ENCODE measurements at regions not wholly inside any gene's neighbourhood (a gene's known extent, or its start where the extent isn't known, plus 50 kb on each side); places are given as distances from the start of the nearest gene placed in this dataset.

GRCh38 chr5:174159327-174160114 lies 114.0 kb downstream of the NSG2 start:
- H4K8ac ChIP-seq (ENCODE audit: low read depth, low read length), result no peak overlapping the region
- no peak overlapping the region for H2BK5ac ChIP-seq (ENCODE audit: low read length)
- H3K4me2 ChIP-seq (ENCODE audit: low read length), result no peak overlapping the region
- H3K27ac ChIP-seq (ENCODE audit: low read depth, low read length), result no peak overlapping the region
- no peak overlapping the region for H2BK120ac ChIP-seq (ENCODE audit: low read depth, low read length)
- H3K4ac ChIP-seq (ENCODE audit: low read depth, low read length), result no peak overlapping the region
- no peaks in the 10 kb centered on the region for H3K79me1 ChIP-seq (ENCODE audit: low read length)
- no peak overlapping the region for H4K5ac ChIP-seq (ENCODE audit: low read length)
- peak; percentile 88 for DNase-seq
- no peak overlapping the region for H2AK5ac ChIP-seq (ENCODE audit: low read length)
- H3K27me3 ChIP-seq (ENCODE audit: insufficient read depth, low read length, poor library complexity), result no peaks in the 10 kb centered on the region
- no peak overlapping the region for H3K18ac ChIP-seq (ENCODE audit: low read length)
- H3K9ac ChIP-seq (ENCODE audit: low read length), result no peak overlapping the region
- H3K56ac ChIP-seq (ENCODE audit: low read length), result no peak overlapping the region
- H3K4me3 ChIP-seq (ENCODE audit: low read length), result no peak overlapping the region
- no peaks in the 10 kb centered on the region for H3K79me2 ChIP-seq (ENCODE audit: control insufficient read depth, insufficient read depth, low read length)
- H3K36me3 ChIP-seq (ENCODE audit: control insufficient read depth, insufficient read depth, low read length), result no peaks in the 10 kb centered on the region
- no peaks in the 10 kb centered on the region for H3K4me1 ChIP-seq (ENCODE audit: control insufficient read depth, low read depth, low read length)
- WGBS (ENCODE audit: extremely low coverage, insufficient coverage, low lambda C conversion rate), result no CpG with 5 or more reads among the region's 9 CpGs
- no peak overlapping the region for H2BK15ac ChIP-seq (replicated peaks; ENCODE audit: low read depth)
- H3K23ac ChIP-seq (ENCODE audit: low read length), result no peak overlapping the region

GRCh38 chr5:174165406-174165805 lies 119.9 kb downstream of the NSG2 start:
- Histone ChIP-seq H3K4me3 (ENCODE audit: low read length) (no peak overlapping the region), H2BK15ac (replicated peaks; ENCODE audit: low read depth) (no peak overlapping the region), H3K9ac (ENCODE audit: low read length) (no peak overlapping the region), H3K18ac (ENCODE audit: low read length) (no peak overlapping the region), H3K27ac (ENCODE audit: low read depth, low read length) (no peak overlapping the region), H4K8ac (ENCODE audit: low read depth, low read length) (no peak overlapping the region), H3K56ac (ENCODE audit: low read length) (no peak overlapping the region), H4K5ac (ENCODE audit: low read length) (no peak overlapping the region), H3K4me1 (ENCODE audit: control insufficient read depth, low read depth, low read length) (no peaks in the 10 kb centered on the region), H3K79me1 (ENCODE audit: low read length) (no peaks in the 10 kb centered on the region), H3K36me3 (ENCODE audit: control insufficient read depth, insufficient read depth, low read length) (no peaks in the 10 kb centered on the region), H3K23ac (ENCODE audit: low read length) (no peak overlapping the region), H2BK5ac (ENCODE audit: low read length) (no peak overlapping the region), H3K4me2 (ENCODE audit: low read length) (no peak overlapping the region), H3K4ac (ENCODE audit: low read depth, low read length) (no peak overlapping the region), H2BK120ac (ENCODE audit: low read depth, low read length) (no peak overlapping the region), H3K27me3 (ENCODE audit: insufficient read depth, low read length, poor library complexity) (no peaks in the 10 kb centered on the region), H3K79me2 (ENCODE audit: control insufficient read depth, insufficient read depth, low read length) (no peaks in the 10 kb centered on the region), H2AK5ac (ENCODE audit: low read length) (no peak overlapping the region)
- WGBS (ENCODE audit: extremely low coverage, insufficient coverage, low lambda C conversion rate), result no CpG with 5 or more reads among the region's 9 CpGs
- no peak for DNase-seq

GRCh38 chr5:174166231-174167079 lies 120.9 kb downstream of the NSG2 start:
- Histone ChIP-seq H2BK15ac (replicated peaks; ENCODE audit: low read depth) (no peak overlapping the region), H3K27me3 (ENCODE audit: insufficient read depth, low read length, poor library complexity) (no peaks in the 10 kb centered on the region), H2AK5ac (ENCODE audit: low read length) (no peak overlapping the region), H3K23ac (ENCODE audit: low read length) (no peak overlapping the region), H4K5ac (ENCODE audit: low read length) (no peak overlapping the region), H3K9ac (ENCODE audit: low read length) (no peak overlapping the region), H3K79me1 (ENCODE audit: low read length) (no peaks in the 10 kb centered on the region), H3K79me2 (ENCODE audit: control insufficient read depth, insufficient read depth, low read length) (no peaks in the 10 kb centered on the region), H4K8ac (ENCODE audit: low read depth, low read length) (no peak overlapping the region), H3K27ac (ENCODE audit: low read depth, low read length) (no peak overlapping the region), H3K18ac (ENCODE audit: low read length) (no peak overlapping the region), H3K4me3 (ENCODE audit: low read length) (no peak overlapping the region), H3K4me2 (ENCODE audit: low read length) (no peak overlapping the region), H2BK120ac (ENCODE audit: low read depth, low read length) (no peak overlapping the region), H2BK5ac (ENCODE audit: low read length) (no peak overlapping the region), H3K36me3 (ENCODE audit: control insufficient read depth, insufficient read depth, low read length) (no peaks in the 10 kb centered on the region), H3K4ac (ENCODE audit: low read depth, low read length) (no peak overlapping the region), H3K4me1 (ENCODE audit: control insufficient read depth, low read depth, low read length) (no peaks in the 10 kb centered on the region), H3K56ac (ENCODE audit: low read length) (no peak overlapping the region)
- no CpG with 5 or more reads among the region's 10 CpGs for WGBS (ENCODE audit: extremely low coverage, insufficient coverage, low lambda C conversion rate)
- no peak for DNase-seq

- Histone ChIP-seq H3K79me2 (ENCODE audit: control insufficient read depth, insufficient read depth, low read length) (no peaks in the 10 kb centered on the region), H3K27me3 (ENCODE audit: insufficient read depth, low read length, poor library complexity) (no peaks in the 10 kb centered on the region), H3K4me2 (ENCODE audit: low read length) (no peak overlapping the region), H3K56ac (ENCODE audit: low read length) (no peak overlapping the region), H2BK5ac (ENCODE audit: low read length) (no peak overlapping the region), H3K4me1 (ENCODE audit: control insufficient read depth, low read depth, low read length) (no peaks in the 10 kb centered on the region), H3K9ac (ENCODE audit: low read length) (no peak overlapping the region), H2BK15ac (replicated peaks; ENCODE audit: low read depth) (no peak overlapping the region), H3K4ac (ENCODE audit: low read depth, low read length) (no peak overlapping the region), H4K5ac (ENCODE audit: low read length) (no peak overlapping the region), H3K4me3 (ENCODE audit: low read length) (no peak overlapping the region), H2AK5ac (ENCODE audit: low read length) (no peak overlapping the region), H3K79me1 (ENCODE audit: low read length) (no peaks in the 10 kb centered on the region), H4K8ac (ENCODE audit: low read depth, low read length) (no peak overlapping the region), H3K36me3 (ENCODE audit: control insufficient read depth, insufficient read depth, low read length) (no peaks in the 10 kb centered on the region), H3K18ac (ENCODE audit: low read length) (no peak overlapping the region), H3K27ac (ENCODE audit: low read depth, low read length) (no peak overlapping the region), H3K23ac (ENCODE audit: low read length) (no peak overlapping the region), H2BK120ac (ENCODE audit: low read depth, low read length) (no peak overlapping the region)
- DNase-seq, result no peak
- no CpG with 5 or more reads among the region's 16 CpGs for WGBS (ENCODE audit: extremely low coverage, insufficient coverage, low lambda C conversion rate)
These were observed 121.8 kb downstream of the NSG2 start for GRCh38 chr5:174167080-174167910.

GRCh38 chr5:174172152-174172551 lies 126.6 kb downstream of the NSG2 start:
- Histone ChIP-seq H3K56ac (ENCODE audit: low read length) (no peak overlapping the region), H3K4ac (ENCODE audit: low read depth, low read length) (no peak overlapping the region), H3K79me1 (ENCODE audit: low read length) (no peaks in the 10 kb centered on the region), H3K4me1 (ENCODE audit: control insufficient read depth, low read depth, low read length) (no peaks in the 10 kb centered on the region), H3K9ac (ENCODE audit: low read length) (no peak overlapping the region), H4K5ac (ENCODE audit: low read length) (no peak overlapping the region), H4K8ac (ENCODE audit: low read depth, low read length) (no peak overlapping the region), H3K27me3 (ENCODE audit: insufficient read depth, low read length, poor library complexity) (no peaks in the 10 kb centered on the region), H3K23ac (ENCODE audit: low read length) (no peak overlapping the region), H2BK120ac (ENCODE audit: low read depth, low read length) (no peak overlapping the region), H2BK15ac (replicated peaks; ENCODE audit: low read depth) (no peak overlapping the region), H3K18ac (ENCODE audit: low read length) (no peak overlapping the region), H3K4me2 (ENCODE audit: low read length) (no peak overlapping the region), H2BK5ac (ENCODE audit: low read length) (no peak overlapping the region), H3K27ac (ENCODE audit: low read depth, low read length) (no peak overlapping the region), H2AK5ac (ENCODE audit: low read length) (no peak overlapping the region), H3K36me3 (ENCODE audit: control insufficient read depth, insufficient read depth, low read length) (no peaks in the 10 kb centered on the region), H3K4me3 (ENCODE audit: low read length) (no peak overlapping the region), H3K79me2 (ENCODE audit: control insufficient read depth, insufficient read depth, low read length) (no peaks in the 10 kb centered on the region)
- no CpG with 5 or more reads among the region's 5 CpGs for WGBS (ENCODE audit: extremely low coverage, insufficient coverage, low lambda C conversion rate)
- DNase-seq, result peak; percentile 85
